Umbilical cord (tissue), 1 donor: ENCODE measurements at regions not wholly inside any gene's neighbourhood (a gene's known extent, or its start where the extent isn't known, plus 50 kb on each side); places are given as distances from the start of the nearest gene placed in this dataset.
"Not testable (repeated sequence)": the region's sequence is repeated elsewhere in the genome, so short reads cannot be mapped to it uniquely, and the experiment has no call there.

Source experiments
- DNase-seq: peaks from one replicate; pipeline ENCODE4 v3.0.0-alpha.2; 2015; ENCODE audit warnings: low spot score

- peak; percentile 14 for DNase-seq
Measured at GRCh38 chr2:160583813-160584537, 90.4 kb upstream of the RBMS1 start.

DNA sequence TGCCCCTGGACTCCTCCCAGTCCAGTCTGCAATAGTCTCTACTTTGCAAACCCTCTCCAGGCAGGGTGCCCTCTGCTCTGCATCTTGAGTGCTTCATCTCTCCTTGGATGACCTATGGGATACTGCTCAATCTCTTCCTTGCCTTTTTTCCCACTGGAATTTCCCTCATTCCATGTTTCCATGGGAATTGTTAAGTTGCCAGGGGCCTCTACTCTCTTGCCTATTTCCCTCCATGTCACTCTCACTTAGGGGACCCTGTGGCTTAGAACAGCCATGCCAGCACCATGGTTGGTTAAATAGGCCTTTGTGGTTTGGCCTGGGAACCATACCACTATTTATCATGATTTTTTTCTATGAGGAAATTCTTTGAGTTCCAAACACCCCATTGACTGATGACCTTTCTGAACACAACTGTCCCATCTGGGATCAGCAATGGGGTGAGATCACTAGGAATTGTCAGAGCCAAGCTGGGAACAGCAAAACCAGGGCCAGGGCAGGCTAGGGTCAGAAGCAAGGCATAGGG lies 91.4 kb upstream of the RBMS1 start:
- no peak for DNase-seq

GRCh38 chr2:160590664-160591063 lies 97.1 kb upstream of the RBMS1 start:
- no peak for DNase-seq

DNA sequence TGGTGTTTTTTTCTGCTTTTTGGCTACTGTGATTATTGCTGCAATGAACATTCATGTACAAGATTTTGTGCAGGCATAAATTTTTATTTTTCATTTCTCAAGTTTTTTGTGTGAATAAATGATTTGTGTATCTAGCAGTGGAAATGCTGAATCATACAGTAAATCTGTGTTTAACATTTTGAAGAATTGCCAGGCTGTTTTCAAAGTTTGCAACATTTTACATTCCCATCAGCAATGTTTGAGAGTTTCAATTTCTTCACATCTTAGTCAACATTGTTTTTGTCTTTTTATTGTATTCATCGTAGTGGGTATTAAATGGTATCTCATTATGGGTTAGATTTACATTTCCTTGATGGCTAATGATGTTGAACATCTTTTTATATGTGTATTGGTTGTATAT lies 98.8 kb upstream of the RBMS1 start:
- no peak for DNase-seq

- DNase-seq: no peak
Measured at GRCh38 chr2:160592993-160593392, 99.4 kb upstream of the RBMS1 start.

DNA sequence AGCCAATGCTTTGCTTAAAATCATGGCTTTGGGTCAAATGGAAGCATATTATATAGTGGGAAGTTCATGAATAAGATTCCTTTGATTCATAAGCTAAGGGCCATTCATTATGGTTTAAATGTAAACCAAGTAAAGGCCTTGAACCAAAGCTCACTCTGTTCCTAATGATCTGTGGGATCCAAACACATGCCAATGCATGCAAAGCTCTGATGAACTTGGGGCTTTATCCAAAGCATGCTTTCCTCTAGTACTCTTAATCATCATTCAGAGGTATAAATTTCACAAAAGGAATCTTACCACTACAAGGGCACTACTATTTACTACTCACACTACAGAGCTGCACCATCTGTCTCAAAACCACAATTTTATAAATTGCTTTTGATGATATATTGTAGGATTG lies 102.8 kb upstream of the RBMS1 start:
- no peak for DNase-seq

GRCh38 chr2:160600437-160600836 lies 106.8 kb upstream of the RBMS1 start:
- not testable (repeated sequence) for DNase-seq

DNA sequence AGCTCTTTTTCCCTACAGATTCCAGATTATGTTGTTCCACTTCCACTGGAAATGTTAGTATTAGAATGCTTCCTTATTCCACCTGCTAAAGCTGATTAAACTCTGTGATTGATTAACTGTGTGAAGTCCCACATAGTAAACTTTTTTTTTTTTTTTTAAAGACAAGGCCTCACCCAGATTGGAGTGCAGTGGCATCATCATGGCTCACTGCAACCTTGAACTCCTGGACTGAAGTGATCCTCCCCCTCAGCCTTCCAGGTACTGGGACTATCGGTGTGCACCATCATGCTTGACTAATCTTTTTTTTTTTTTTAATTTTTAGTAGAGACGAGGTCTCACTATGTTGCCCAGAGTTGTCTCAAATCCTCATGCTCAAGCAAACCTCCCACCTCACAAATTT lies 108.5 kb upstream of the RBMS1 start:
- DNase-seq: no peak

GRCh38 chr2:160603771-160604510 lies 110.3 kb upstream of the RBMS1 start:
- DNase-seq: no peak

GRCh38 chr2:160606341-160606740 lies 112.7 kb upstream of the RBMS1 start:
- no peak for DNase-seq

DNA sequence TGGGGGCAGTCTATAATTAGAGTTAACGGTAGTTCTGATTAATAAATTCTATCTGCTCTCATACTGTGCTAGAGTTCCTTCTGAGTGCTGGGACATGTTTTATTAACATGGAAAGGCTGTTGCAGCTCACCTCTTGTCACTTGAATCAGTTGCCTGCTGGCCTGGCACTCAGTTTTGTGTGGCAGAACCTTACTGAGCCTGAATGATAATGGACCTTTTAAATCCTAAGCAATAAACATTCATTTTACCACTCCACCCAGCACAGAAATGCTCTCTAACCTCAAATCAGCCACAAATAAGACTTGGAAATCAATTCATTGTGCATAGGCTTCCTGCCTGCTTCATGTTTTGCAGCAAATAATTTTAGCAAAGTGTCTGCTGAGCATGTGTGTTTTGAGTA lies 115.0 kb upstream of the RBMS1 start:
- no peak for DNase-seq

- no peak for DNase-seq
Measured at GRCh38 chr2:160609346-160609745, 115.7 kb upstream of the RBMS1 start.

DNA sequence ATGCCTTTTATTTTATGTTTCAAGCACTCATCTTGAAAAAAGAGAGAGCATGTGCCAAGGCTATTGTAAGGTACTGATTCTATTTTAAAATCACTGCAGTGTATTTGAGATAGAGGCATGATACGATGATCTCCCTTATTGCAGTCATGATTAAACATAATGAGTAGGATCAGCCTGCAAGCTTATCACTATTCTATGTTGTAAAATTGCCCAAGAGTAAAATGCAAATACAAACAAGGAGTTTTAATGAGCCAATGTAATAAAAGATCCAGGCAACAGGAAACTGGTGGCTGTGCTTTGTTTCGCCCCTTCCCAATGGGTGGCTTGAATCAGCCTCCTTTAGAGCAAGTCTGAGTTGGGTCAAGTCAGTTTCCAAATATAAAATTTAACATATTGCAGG lies 116.4 kb upstream of the RBMS1 start:
- DNase-seq: no peak

DNA sequence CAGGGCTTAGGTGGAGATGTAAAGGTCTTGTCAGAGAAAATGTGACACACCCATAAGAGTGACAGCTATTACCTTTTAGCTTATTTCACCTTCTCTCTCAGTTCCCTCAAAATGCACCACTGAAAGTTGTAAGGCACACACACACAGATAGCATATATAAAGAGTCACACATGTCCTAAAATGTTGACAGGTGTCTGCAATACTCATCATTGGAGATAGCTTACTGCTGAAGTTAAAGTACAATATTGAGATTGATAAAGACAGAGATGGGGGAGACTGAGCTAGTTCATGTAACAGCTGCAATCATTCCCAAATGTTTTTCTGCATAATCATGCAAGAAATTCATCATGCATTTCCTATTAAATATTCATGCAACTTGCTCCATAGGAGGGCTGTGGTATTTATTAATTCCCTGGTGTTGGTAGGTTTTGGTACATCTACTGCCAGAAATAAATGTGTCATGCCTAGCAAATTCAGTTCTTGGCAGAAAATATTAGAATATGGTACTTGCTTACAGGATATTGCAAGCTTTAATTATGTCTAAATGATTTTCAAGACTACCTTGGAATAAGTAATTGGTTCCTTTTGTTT lies 118.8 kb upstream of the RBMS1 start:
- no peak for DNase-seq

GRCh38 chr2:160613466-160614153 lies 120.0 kb upstream of the RBMS1 start:
- DNase-seq: no peak

- DNase-seq: no peak
Measured at GRCh38 chr2:160614391-160614790, 120.8 kb upstream of the RBMS1 start.

DNA sequence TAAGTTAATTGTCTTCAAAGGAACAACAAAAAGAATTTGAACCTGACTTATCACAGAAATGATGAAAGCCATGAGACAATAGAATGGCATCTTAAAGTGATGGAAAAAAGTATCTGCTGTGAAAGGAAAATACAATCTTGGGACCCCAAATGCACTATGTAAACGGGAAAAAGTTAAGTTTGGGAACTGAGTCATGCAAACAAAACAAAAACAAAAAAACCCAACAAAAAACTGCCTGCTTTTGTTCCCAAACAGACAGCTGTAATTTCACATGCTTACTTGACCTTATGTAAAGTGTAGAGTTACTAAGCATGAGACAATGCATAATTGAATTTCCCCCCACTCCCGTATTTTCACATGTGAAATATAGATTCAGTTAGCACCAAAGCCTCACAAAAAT lies 122.1 kb upstream of the RBMS1 start:
- DNase-seq: no peak

DNA sequence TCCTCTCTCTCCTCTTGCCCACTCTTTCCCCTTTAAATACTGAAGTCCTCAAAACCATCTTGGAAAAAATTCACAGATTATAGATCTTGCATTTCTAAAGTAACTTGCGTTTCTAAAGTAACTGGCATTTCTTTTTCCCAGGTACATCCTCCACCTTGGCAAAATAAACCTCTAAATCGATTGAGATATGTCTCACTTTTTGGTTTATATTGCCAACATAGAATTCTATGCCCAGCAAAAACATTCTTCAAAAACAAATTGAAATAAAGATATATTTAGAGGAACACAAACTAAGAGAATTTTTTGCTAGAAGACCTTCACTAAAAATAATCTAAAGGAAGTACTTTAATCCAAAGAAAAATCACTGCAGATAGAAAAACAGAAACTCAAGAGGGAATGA lies 122.5 kb upstream of the RBMS1 start:
- no peak for DNase-seq

DNA sequence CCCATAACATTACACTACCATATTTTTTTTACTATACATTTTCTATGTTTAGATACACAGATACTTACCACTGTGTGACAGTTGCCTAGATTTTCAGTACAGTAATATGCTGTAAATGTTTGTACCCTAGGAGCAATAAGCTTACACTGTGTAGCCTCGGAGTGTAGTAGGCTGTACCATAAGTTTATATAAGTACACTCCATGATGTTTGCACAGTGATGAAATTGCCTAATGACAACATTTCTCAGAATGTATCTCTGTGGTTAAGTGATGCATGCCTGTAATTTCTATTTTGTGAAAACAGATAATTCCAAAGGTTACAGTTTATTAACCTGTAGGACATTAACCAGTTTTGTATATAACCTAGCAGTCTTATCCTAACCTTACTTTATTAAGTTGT lies 128.1 kb upstream of the RBMS1 start:
- DNase-seq: no peak

DNA sequence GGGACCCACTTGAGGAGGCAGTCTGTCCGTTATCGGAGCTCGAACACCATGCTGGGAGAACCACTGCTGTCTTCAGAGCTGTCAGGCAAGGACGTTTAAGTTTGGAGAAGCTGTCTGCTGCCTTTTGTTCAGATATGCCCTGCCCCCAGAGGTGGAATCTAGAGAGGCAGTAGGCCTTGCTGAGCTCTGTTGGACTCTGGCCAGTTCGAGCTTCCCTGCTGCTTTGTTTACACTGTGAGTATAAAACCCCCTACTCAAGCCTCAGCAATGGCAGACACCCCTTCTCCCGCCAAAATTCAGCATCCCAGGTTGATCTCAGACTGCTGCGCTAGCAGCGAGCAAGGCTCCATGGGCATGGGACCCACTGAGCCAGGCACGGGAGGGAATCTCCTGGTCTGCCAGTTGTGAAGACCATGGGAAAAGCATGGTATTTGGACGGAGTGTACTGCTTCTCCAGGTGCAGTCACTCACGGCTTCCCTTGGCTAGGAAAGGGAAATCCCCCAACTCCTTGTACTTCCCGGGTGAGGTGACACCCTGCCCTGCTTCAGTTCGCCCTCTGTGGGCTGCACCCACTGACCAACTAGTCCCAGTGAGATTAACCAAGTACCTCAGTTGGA lies 134.5 kb upstream of the RBMS1 start:
- not testable (repeated sequence) for DNase-seq

- DNase-seq: no peak
Measured at GRCh38 chr2:160628811-160629210, 135.2 kb upstream of the RBMS1 start.
